Left ventricle myocardium superior (tissue), 1 donor: ENCODE measurements at regions not wholly inside any gene's neighbourhood (a gene's known extent, or its start where the extent isn't known, plus 50 kb on each side); places are given as distances from the start of the nearest gene placed in this dataset.

ENCODE experiments used
- ATAC-seq: fragments of 200-7000 bp; cut with Tn5 transposase; one replicate; pipeline ENCODE4 v1.9.1; 2020; ENCODE audit warnings: mild to moderate bottlenecking, moderate library complexity
- DNase-seq: peaks from one replicate; pipeline ENCODE4 v3.0.0-alpha.2; 2020
- intact Hi-C: fragments of 100-400 bp; cut with micrococcal nuclease; formaldehyde crosslinking; loops from one replicate; pipeline ENCODE4 v1.11.0; 2022
- donor health status: DM: no; HTN: yes; CAD: no; lungs with severe emphysema.

DNA sequence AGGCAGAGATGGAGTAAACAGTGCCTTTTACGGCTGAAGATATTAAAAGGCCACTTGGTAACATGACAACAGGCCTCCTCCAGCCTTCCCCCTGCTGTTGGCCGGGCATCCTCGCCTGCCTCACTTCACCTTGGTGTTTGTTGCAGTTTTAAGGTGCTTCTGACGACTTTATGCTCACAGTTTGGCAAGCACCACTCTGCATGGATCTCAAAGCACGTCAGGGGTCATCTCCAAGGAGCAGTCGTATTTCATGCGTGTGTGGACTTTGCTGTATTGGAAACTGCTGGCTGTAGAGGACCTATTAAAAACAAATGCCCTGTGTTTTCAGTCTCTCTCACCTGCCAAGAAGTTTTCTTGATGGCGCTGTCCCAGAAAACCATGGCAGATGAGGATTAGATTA, 483.1 kb downstream of the RPS24 start:
- no peak for DNase-seq
- ATAC-seq = no peak
- intact Hi-C loops = no loop called here

DNA sequence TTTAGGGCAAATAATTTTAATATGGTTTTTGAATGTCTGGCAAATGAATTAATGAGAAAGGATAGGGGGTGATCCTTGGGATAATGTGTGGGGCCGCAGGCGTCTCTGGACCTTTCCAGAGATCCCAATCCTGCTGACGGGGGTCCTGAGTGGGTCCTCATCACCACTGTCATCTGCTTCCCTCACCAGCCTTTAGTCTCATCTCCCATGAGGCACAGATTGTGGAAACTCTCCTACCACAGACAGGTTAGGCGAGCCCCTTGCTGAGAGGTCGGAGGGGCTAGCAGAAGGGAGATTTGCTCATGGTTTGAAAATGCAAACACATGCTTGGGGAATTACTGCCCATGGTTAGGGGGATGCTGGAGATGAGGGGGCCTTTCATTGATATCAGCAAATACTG, 484.6 kb downstream of the RPS24 start:
- intact Hi-C loops = no loop called here
- DNase-seq = no peak
- ATAC-seq = no peak

DNA sequence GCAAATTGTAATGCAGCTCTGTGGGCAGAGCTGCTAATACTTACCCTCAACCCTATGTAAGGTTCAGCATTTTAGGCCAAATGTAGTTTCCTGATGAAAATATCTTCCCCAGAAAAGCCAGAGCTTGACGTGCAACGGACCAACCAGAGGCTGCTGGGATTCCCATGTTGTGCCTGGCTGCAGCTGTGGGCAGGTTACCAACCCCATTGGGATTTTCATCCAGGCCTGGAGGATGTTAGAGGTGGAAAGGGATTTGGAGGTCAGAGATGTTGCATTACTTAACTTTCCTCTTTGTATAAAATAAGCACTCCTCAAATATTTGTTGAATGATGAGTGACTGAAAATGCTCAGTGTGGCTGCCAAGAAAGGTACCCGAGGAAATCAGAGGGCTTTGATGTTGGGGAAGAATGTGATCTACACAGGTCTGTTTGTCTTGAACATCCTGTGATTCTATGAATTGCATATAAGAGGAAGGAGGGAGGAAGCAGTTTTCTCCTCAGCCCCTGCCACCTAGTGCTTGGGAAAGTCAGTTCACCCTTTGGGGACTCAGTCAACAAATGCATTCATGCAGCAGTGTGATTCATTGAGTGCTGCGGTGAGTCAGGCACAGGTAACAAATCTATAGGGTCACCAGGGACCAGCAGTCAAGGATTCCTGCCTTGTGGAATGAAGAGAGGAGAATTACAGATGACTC, 487.2 kb downstream of the RPS24 start:
- intact Hi-C loops = no loop called here
- ATAC-seq = no peak
- DNase-seq = no peak

DNA sequence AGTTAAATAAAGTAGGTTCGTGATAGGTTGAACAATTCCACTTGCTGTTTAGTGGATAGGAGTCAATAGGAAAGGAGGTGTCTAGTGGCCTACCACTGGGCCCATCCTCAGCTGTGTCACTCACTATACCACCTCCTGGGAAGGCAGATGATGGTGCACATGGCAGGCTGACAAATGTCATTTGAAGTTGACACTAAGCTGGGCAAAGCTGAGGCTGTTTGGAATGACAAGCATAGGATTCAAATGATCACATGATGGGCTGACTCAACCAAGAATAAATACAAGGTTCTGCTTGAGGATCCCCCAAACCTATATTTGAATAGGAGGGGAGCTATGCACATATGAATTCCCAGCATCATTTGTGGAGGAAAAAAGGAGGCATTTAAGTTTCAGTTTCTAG, 489.8 kb downstream of the RPS24 start:
- DNase-seq (no peak), ATAC-seq (no peak)
- intact Hi-C loops = no loop called here

DNA sequence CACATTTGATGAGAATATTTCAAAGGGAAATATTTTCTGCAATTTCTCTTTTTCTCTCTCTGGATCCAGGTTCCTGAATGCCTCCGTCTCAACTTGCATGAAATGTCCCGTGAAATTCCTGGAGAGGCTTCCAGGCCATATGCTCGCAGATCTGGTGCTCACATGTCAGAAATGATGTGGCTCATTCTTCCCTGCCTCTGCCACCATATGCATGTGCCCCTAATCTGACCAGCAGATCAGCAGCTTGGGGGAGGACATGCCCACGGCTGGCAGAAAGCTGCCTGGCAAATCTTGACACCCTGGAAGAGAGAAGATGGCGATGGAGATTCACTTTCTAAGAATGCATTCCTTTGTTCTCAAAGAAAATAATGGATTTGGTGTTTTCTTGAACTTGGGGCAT, 490.7 kb downstream of the RPS24 start:
- ATAC-seq (no peak), DNase-seq (no peak)
- intact Hi-C loops = no loop called here

DNA sequence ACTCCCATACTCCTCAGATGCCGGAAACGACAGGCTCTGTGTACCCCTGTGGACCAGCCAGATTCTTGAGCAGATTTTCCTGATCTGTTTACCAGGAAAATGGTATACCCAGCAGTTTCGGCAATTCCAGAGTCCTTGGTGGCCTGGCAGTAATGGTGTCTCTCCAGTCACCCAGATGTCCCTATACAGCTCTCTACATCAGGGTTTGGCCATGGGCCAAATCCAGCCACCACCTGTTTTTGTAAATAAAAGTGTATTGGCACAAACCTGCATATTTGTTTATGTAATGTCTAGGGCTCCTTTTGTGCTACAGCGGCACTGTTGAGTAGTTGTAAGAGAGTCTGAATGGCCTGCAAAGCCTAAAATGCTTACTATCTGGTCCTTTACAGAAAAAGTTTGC, 491.3 kb downstream of the RPS24 start:
- ATAC-seq (no peak), DNase-seq (no peak)
- intact Hi-C loops = no loop called here

DNA sequence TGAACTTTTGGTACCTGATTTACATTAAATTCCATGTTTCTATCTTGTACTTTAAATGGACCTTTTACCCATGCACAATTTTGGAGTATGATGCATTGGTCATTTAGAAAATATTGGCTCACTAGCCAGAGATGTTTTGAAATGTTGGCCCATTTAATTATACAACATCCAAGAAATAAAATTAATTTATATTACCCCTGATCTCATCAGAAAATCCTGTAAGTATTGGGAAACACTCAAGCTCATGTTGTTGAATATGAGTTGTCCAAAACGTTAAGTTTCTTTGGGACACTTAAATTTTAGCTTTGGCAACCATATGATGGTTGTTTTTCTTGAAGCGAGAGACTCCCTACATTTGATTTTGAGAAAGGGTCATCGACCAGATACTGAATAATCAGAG, 492.7 kb downstream of the RPS24 start:
- ATAC-seq (no peak), DNase-seq (no peak)
- intact Hi-C loops = no loop called here

DNA sequence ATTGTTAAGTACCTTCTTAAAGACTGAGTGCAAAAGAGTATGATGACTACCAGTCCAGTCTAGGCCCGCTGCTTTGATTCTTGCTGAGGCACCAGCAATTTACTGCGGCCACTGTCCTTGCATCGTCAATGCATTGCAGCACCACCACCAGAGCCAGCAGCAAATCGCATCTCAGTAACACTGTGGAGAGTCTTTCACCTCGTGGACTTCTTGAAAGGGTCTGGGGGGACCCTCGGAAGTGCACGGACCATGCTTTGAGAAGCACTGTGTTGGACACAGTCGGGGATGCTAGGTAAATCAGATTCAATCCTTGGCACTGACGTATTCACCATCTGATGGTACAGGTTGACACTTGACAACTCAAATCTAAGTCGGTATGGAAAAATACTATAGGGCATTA, 493.6 kb downstream of the RPS24 start:
- DNase-seq = no peak
- intact Hi-C loops = no loop called here
- ATAC-seq = no peak

DNA sequence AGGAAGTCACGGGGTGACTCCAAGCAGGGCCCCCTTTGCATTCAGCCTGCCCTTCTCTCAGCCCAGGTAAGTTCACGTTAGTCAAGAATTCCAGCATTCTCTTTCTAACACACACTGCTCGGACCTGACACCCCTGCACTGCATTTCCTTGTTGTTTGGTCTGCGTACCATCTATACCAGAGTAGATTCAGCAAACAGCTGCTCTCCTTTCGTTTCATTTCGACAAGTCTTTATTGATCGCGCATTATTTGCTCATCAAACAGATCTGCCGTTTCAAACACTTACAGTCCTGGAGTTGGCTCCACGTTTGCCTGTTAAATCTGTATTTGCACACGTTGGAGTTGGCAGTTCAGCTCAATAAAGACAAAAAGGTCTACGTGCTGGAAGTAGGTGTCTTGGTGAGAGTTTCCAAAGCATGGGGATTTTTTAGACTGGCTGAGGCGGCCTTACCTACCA, 495.1 kb downstream of the RPS24 start:
- intact Hi-C loops = no loop called here

DNA sequence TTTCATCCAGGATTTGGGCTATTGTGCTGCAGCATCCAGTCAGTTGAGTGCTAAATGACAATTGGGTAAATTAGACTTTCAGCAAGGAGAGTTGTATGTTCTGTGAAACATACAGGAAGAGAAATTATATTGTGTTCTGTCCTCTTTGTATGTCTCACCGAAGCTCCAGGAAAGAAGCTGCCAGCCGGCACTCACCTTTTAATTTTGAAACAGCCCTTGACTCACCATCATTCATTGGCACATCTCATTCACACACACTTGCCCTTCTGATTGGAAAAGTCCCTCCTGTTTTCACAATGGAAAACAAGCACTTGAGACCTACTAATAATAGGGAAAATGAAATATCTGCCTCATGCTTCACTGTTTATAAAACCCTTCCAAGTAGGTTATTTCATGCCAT, 495.6 kb downstream of the RPS24 start:
- no peak for DNase-seq
- intact Hi-C loops = no loop called here
- no peak for ATAC-seq

More for the DNA sequence above, 495.1 kb downstream of the RPS24 start:
- ATAC-seq (no peak), DNase-seq (no peak)

DNA sequence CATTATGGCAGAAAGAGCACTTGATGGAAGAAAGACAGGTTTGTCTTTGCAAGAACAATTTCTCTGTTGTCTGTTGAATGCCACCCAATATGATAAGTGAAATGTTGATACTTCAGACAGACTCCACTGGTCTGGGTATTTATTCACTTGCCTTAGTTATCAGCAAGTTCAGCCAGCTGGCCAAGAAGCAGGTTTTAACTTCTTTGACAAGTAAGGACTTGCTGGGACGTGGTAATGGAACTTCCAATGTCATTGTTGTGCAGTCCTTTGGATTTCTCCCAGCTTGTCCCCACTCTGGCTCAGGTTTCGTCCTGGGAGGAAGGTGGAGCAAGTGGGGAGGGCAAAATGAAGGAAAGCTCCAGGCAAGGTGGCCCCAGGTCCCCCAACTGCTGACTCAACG, 497.4 kb downstream of the RPS24 start:
- no peak for DNase-seq
- intact Hi-C loops = no loop called here
- ATAC-seq = no peak

DNA sequence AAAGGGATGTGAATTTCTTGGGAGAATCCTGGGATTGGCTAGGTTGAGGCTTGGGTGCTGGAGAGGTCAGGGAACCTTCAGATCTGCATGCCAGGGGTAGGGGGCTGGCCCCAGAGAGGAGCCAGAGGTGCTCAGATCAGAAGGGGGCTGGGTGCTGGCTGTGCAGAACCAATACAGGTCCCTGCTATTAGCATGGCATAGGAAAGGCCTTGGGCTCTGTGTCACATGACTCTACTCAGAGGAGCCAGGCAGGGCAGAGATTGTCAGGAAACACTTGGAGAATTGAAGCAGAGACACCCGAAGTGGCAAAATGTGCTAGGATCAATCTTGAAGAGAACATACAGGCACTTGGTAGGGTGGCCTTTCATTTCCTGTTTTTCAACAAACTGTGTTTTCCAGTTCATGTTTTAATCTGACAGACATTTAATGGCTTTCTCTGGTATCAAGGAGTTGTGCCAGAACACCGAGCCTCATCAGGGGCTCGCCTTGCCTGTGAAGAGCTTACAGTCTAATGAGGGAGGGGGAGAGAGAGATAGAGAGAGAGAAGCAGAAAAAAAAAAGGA, 498.9 kb downstream of the RPS24 start:
- ATAC-seq = peak; percentile 56
- DNase-seq = no peak
- intact Hi-C loops = no loop called here

DNA sequence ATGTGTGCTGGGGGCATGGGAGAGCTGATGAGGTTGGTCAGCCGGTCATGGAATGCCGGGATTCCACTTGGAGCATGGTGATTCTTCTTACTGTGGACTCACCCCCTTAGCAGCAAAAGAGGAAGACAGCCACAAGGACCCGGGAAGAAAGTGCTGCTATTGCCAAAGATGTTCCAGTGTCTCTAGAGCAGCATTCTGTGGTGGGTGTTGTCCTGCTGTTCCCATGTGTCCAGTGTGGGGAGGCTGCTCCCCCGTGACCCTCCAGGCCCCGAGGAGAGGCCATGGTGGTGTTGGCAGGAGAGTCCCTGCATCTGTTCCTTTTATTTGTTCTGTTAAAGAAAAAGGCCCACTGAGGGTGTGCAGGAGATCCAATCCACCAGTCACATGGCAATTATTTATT, 499.4 kb downstream of the RPS24 start:
- intact Hi-C loops = no loop called here
- ATAC-seq = peak; percentile 63
- no peak for DNase-seq

DNA sequence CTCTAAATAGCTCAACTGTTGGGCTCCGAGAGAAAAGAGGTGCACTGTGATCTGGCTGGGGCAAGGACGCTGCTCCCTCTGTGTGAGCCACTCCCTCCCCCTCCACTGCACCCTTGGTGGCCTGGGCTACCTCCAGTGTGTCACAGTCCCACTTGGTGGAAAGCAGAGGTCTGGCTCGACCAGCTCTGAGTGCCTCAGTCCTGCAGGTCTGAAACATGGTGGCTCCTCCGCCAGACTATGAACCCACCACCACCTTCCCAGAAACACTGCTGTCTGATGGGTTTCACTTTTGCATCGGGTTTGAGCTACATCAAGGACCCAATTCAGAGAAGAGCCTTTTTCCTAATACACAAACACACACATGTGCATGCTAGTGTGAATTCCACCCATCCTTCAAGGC, 500.1 kb downstream of the RPS24 start:
- intact Hi-C loops = no loop called here
- ATAC-seq (no peak), DNase-seq (no peak)

DNA sequence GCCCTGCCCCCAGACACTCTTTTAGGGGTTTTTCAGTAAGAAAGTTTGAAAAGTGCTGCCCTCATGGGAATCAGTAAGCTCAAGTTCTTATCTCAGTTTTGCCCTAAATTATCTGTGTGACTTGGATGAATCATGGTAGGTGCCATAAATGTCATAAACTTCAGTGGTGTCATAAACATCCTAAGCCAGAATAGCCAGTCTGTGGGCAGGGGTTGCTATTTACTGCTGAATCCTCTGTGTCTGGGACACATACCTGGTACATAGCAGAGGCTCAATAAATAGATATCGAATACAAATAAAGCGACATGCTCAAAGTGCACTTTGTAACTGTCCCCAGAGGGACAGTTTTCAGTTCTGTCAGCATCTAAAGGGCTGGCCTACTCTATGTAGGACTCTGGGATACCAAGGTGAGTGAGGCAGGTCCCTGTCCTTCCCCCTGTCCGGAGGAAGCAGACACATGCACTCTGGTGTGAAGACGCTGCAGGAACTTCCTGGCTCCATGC, 502.1 kb downstream of the RPS24 start:
- ATAC-seq = no peak
- DNase-seq = no peak
- intact Hi-C loops = no loop called here

DNA sequence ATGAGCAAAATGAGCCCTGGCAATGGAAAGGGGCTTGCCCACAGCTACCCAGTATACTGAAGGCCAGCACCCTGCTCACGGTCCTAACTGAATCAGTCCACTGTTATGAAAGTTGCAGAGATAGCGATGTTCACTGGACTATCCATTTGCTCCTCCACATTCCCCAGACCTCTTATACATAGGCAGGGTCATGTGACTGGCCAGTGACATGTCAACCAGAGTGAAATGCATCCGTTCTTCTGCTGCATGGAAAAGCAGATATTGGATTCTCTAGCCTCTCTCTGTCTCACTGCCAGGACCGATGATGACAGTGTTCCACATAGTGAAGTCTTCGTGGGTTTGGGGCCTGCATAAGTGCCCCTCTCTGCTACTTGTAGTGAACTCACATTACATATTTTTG, 503.4 kb downstream of the RPS24 start:
- DNase-seq (no peak), ATAC-seq (no peak)
- intact Hi-C loops = no loop called here

DNA sequence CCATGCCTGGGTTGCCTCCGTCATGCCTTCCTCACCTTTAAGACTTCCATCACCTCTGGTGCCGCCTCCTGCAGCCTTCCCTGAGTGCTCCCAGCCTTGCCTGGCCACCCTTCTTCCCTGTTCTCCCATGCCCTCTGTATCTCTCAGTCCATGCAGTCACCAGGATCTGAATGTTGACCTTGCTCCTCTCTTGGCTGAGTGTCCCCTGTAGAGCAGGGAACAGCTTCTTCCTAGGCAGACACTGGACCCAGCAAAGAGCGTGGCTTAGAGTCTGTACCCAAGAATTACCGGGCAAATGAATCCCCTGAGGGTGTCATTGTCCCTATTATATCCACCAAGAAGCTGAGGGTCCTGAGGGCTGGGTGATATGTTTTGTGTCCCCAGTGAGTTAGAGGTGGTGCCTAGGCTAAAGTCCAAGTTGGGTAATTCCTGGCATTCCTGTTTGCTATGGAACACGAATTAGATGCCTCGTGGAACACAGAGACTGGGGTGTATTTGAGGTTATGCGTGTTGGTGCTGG, 505.6 kb downstream of the RPS24 start:
- intact Hi-C loops = no loop called here
- DNase-seq (no peak), ATAC-seq (no peak)

DNA sequence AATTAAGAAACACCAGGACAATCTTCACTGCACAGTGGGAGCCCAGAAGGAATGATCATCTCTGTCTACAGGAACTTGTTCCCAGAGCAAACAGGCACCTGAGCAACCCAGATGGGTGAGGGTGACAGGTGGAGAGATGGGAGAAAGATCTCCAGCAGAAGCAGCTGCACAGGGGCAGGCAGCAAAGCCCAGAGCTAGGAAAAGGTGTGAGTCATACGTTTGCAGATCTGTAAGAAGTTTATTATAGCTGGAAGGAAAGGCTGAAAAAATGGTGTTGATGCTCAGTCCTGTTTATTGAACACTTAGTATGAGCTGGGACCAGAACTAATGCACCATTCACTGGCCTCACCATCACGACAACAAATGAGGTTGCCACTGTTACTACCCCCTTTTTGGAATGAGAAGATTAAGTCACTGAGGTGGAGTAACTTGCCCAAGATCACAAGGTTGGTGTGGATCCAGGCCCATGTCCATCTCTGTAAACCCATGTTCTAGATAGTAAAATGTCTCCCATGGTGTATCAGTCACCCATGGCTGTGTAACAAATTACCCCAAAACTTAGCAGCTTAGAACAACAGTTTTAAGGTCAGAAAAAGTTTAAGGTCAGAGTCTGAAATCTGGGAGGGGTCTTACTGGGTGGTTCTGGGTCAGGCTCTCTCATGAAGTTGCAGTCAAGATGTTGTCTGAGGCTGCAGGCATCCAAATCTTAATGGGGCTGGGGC, 506.9 kb downstream of the RPS24 start:
- DNase-seq (no peak), ATAC-seq (no peak)
- intact Hi-C loops = no loop called here

DNA sequence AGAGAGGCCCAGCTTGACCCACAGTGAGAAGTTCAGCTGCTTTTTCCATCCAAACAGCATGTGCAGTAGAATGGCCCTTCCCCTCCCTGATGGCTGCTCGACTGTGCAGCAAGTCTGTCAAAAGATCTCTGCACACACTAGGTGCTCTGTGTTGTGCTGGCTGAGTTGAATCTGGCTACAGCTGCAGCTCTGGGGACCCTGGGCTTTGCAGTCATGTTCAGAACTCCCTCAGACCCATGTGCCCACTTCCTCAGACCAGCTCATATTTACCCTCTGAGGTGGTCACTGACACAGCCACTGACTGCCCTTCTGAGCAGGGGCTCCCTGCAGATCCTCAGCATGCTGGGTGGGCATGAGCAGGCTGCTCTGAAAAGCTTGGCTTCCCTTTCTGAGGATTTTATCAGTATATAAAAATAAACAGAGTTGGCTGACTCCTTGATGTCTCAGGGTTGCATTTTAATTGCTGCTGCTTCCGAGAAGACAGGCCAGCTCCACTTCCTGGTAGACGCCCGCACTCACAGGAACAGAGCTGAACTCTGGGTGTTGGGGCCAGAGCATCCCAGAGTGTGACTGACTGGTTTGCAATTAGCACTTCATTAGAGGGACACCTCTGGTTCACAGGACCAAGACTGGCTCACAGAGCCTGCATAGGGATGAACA, 507.9 kb downstream of the RPS24 start:
- intact Hi-C loops = no loop called here
- ATAC-seq (peak; percentile 3), DNase-seq (no peak)

DNA sequence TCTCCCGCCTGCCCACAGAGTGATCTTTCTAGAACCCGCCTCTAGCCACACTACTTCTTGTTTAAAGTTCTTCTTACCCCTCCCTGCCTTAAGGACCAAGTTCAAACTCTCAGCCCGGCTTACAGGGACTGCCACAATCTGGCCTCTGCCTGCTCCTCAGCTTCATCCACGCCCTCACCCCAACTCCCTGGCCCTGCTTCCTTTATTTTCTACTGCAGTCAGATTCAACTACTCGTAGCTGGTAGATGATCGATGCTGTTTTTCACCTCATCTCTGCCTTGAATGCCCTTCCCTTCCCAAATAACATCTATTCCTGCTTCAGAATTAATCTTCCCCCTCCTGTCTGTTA, 508.5 kb downstream of the RPS24 start:
- DNase-seq = no peak
- no peak for ATAC-seq
- intact Hi-C loops = no loop called here
